ENCODE measurements at regions not wholly inside any gene's neighbourhood (a gene's known extent, or its start where the extent isn't known, plus 50 kb on each side); places are given as distances from the start of the nearest gene placed in this dataset.

DNA sequence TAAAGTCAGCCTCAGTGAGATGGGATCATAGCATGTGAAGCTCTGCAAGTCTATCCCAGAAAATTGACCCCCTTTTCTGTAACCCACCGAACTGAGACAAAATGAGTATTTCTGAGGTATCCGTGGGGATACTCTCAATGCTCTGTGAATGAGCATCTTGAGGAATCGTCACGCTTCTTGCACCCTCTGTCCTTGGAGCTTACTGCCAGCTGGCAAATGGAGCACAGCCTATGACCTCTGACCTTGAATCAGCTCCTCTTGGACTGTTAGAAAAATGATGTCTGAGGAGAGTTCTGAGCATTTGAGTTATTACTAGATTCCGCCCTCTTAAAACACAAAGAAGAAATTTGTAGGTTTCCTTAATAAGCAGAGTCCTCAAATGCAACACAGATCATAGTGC, 342.1 kb downstream of the ZFHX3 start:
- BruUV-seq (replicated peaks), result no TSS peak
- no peak overlapping the region for H3K4me3 ChIP-seq (replicated peaks in 1 of 2; ENCODE audit: low read depth in 1 of 2, low read length in 2 of 2)
- no peak for TF ChIP-seq ELF1 (IDR thresholded peaks at IDR 0.05; ENCODE audit: borderline replicate concordance, low read depth)
- TF ChIP-seq, protein P1, sequence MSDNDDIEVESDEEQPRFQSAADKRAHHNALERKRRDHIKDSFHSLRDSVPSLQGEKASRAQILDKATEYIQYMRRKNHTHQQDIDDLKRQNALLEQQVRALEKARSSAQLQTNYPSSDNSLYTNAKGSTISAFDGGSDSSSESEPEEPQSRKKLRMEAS (IDR thresholded peaks at IDR 0.05), result no peak
- no peak for TF ChIP-seq ZNF274 (IDR thresholded peaks at IDR 0.05; ENCODE audit: low read depth, low read length)
- TF ChIP-seq YY1 (IDR thresholded peaks at IDR 0.05; ENCODE audit: extremely low read depth, insufficient replicate concordance, low read depth, low read length), result no peak
- no peak overlapping the region for H3K27ac ChIP-seq (ENCODE audit: low read depth, low read length)
- no peaks in the 10 kb centered on the region for H3K27me3 ChIP-seq (ENCODE audit: insufficient read depth, low read length)
- H3K9me3 ChIP-seq (ENCODE audit: control insufficient read depth in 1 of 2, insufficient read depth in 1 of 2, low read depth in 1 of 2, low read length in 2 of 2), result peaks cover 0 to 2% of the 10 kb centered on the region in 2 experiments; a peak in 1 of 4 replicates
- no peak overlapping the region for H2AFZ ChIP-seq (ENCODE audit: low read depth, low read length, poor library complexity, severe bottlenecking)
- H4K20me1 ChIP-seq (ENCODE audit: insufficient read depth), result no peaks in the 10 kb centered on the region
- no peak overlapping the region for H3K4me2 ChIP-seq (ENCODE audit: low read length)
- ChIA-PET POLR2A (no interaction called here), CTCF (no interaction called here), RAD21 (ENCODE audit: low non-redundant PET in 1 of 2, low total read pairs in 2 of 2, uncharacterized antibody in 2 of 2, unreplicated experiment in 2 of 2) (no interaction called here)
- no peaks in the 10 kb centered on the region for H3K4me1 ChIP-seq (ENCODE audit: control insufficient read depth in 1 of 2, insufficient read depth in 2 of 2, low read length in 2 of 2)
- H3K36me3 ChIP-seq (ENCODE audit: control insufficient read depth in 1 of 2, insufficient read depth in 2 of 2, low read length in 2 of 2), result no peaks in the 10 kb centered on the region
- no peak for DNase-seq (ENCODE audit: low read depth, low spot score)
- intact Hi-C loops (cut with micrococcal nuclease), result no loop called here
- no peaks in the 10 kb centered on the region for H3K79me2 ChIP-seq (ENCODE audit: insufficient read depth, low read length)
- no peak overlapping the region for H3K9ac ChIP-seq (ENCODE audit: low read length)
- ATAC-seq, result no peak
- H3K9me2 ChIP-seq (ENCODE audit: insufficient read depth), result no peaks in the 10 kb centered on the region

DNA sequence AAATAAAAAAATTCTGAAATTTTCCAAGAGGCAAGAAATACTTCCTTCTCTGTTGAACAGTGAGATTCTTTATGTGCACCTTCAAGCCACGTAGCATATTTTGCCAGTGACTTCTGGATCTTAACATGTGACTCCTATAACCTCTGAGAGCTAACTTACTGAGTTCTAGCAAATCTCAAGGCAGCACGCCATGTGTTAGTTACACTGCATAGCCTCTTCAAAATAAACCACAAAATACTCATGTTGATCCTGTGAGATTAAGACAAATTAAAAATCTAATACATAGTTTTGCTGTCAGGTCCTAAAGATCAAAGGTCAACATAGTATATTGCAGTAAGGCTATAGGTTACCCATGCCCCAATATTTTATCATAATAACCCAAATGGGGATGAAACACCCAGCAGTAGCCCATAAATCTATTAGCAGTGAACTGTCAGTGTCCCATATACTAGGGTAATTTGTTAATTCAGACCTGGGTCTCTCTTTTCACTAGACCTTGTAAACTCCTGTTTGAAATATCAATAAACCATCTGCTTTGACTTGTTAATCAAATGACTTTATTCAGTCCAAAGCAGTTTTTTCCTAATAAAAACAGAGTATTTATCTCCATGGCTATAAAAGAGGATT, 343.1 kb downstream of the ZFHX3 start:
- no peak overlapping the region for H3K4me3 ChIP-seq (replicated peaks in 1 of 2; ENCODE audit: low read depth in 1 of 2, low read length in 2 of 2)
- H4K20me1 ChIP-seq (ENCODE audit: insufficient read depth), result no peaks in the 10 kb centered on the region
- DNase-seq (ENCODE audit: low read depth, low spot score) (no peak), ATAC-seq (no peak)
- POLR2A ChIA-PET, result no interaction called here
- no peak overlapping the region for H2AFZ ChIP-seq (ENCODE audit: low read depth, low read length, poor library complexity, severe bottlenecking)
- H3K27ac ChIP-seq (ENCODE audit: low read depth, low read length), result no peak overlapping the region
- TF ChIP-seq EZH2phosphoT487 (IDR thresholded peaks at IDR 0.05; ENCODE audit: borderline replicate concordance), result no peak
- no peak for TF ChIP-seq RAD21 (IDR thresholded peaks at IDR 0.05; ENCODE audit: low read depth)
- TF ChIP-seq POLR2AphosphoS5 (IDR thresholded peaks at IDR 0.05; ENCODE audit: low read depth, low read length), result no peak
- TF ChIP-seq, protein P1 (IDR thresholded peaks at IDR 0.05), result no peak
- TF ChIP-seq JUND (IDR thresholded peaks at IDR 0.05), result no peak
- no peak for TF ChIP-seq TCF7L2 (IDR thresholded peaks at IDR 0.05; ENCODE audit: borderline replicate concordance, extremely low read depth, insufficient read depth, insufficient read length)
- no peak for TF ChIP-seq CBX3 (IDR thresholded peaks at IDR 0.05; ENCODE audit: low read depth)
- TF ChIP-seq, protein P2, sequence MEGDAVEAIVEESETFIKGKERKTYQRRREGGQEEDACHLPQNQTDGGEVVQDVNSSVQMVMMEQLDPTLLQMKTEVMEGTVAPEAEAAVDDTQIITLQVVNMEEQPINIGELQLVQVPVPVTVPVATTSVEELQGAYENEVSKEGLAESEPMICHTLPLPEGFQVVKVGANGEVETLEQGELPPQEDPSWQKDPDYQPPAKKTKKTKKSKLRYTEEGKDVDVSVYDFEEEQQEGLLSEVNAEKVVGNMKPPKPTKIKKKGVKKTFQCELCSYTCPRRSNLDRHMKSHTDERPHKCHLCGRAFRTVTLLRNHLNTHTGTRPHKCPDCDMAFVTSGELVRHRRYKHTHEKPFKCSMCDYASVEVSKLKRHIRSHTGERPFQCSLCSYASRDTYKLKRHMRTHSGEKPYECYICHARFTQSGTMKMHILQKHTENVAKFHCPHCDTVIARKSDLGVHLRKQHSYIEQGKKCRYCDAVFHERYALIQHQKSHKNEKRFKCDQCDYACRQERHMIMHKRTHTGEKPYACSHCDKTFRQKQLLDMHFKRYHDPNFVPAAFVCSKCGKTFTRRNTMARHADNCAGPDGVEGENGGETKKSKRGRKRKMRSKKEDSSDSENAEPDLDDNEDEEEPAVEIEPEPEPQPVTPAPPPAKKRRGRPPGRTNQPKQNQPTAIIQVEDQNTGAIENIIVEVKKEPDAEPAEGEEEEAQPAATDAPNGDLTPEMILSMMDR (IDR thresholded peaks at IDR 0.05 in 2 of 3, conservative IDR thresholded peaks at IDR 0.05 in 1 of 3; ENCODE audit: borderline replicate concordance in 1 of 3, insufficient read depth in 1 of 3, low read depth in 2 of 3, low read length in 2 of 3), result no peak
- TF ChIP-seq YY1 (IDR thresholded peaks at IDR 0.05; ENCODE audit: extremely low read depth, insufficient replicate concordance, low read depth, low read length), result no peak
- TF ChIP-seq, protein P3, sequence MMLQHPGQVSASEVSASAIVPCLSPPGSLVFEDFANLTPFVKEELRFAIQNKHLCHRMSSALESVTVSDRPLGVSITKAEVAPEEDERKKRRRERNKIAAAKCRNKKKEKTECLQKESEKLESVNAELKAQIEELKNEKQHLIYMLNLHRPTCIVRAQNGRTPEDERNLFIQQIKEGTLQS (IDR thresholded peaks at IDR 0.05), result no peak
- TF ChIP-seq, protein P4, sequence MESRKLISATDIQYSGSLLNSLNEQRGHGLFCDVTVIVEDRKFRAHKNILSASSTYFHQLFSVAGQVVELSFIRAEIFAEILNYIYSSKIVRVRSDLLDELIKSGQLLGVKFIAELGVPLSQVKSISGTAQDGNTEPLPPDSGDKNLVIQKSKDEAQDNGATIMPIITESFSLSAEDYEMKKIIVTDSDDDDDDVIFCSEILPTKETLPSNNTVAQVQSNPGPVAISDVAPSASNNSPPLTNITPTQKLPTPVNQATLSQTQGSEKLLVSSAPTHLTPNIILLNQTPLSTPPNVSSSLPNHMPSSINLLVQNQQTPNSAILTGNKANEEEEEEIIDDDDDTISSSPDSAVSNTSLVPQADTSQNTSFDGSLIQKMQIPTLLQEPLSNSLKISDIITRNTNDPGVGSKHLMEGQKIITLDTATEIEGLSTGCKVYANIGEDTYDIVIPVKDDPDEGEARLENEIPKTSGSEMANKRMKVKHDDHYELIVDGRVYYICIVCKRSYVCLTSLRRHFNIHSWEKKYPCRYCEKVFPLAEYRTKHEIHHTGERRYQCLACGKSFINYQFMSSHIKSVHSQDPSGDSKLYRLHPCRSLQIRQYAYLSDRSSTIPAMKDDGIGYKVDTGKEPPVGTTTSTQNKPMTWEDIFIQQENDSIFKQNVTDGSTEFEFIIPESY (IDR thresholded peaks at IDR 0.05; ENCODE audit: extremely low read depth, insufficient replicate concordance, low read length), result no peak
- no peak for TF ChIP-seq POLR2A (IDR thresholded peaks at IDR 0.05; ENCODE audit: borderline replicate concordance, extremely low read depth, insufficient read depth, insufficient read length)
- no peak for TF ChIP-seq CEBPB (IDR thresholded peaks at IDR 0.05; ENCODE audit: low read depth)
- TF ChIP-seq ZNF274 (IDR thresholded peaks at IDR 0.05; ENCODE audit: low read depth, low read length), result no peak
- no peak for TF ChIP-seq SP1 (IDR thresholded peaks at IDR 0.05; ENCODE audit: low read depth)
- intact Hi-C loops (cut with micrococcal nuclease), result no loop called here
- H3K79me2 ChIP-seq (ENCODE audit: insufficient read depth, low read length), result no peaks in the 10 kb centered on the region
- no peaks in the 10 kb centered on the region for H3K9me2 ChIP-seq (ENCODE audit: insufficient read depth)
- H3K4me1 ChIP-seq (ENCODE audit: control insufficient read depth in 1 of 2, insufficient read depth in 2 of 2, low read length in 2 of 2), result no peaks in the 10 kb centered on the region
- no TSS peak for BruUV-seq (replicated peaks)
- H3K27me3 ChIP-seq (ENCODE audit: insufficient read depth, low read length), result no peaks in the 10 kb centered on the region
- CTCF ChIA-PET, result no interaction called here
- H3K9me3 ChIP-seq (ENCODE audit: control insufficient read depth in 1 of 2, insufficient read depth in 1 of 2, low read depth in 1 of 2, low read length in 2 of 2), result no peaks in the 10 kb centered on the region
- RAD21 ChIA-PET (ENCODE audit: low non-redundant PET in 1 of 2, low total read pairs in 2 of 2, uncharacterized antibody in 2 of 2, unreplicated experiment in 2 of 2), result no interaction called here
- no peak overlapping the region for H3K9ac ChIP-seq (ENCODE audit: low read length)
- H3K4me2 ChIP-seq (ENCODE audit: low read length), result no peak overlapping the region
- H3K36me3 ChIP-seq (ENCODE audit: control insufficient read depth in 1 of 2, insufficient read depth in 2 of 2, low read length in 2 of 2), result no peaks in the 10 kb centered on the region

All from HCT116 (cell line).